ENCODE measurements at regions not wholly inside any gene's neighbourhood (a gene's known extent, or its start where the extent isn't known, plus 50 kb on each side); places are given as distances from the start of the nearest gene placed in this dataset.

DNA sequence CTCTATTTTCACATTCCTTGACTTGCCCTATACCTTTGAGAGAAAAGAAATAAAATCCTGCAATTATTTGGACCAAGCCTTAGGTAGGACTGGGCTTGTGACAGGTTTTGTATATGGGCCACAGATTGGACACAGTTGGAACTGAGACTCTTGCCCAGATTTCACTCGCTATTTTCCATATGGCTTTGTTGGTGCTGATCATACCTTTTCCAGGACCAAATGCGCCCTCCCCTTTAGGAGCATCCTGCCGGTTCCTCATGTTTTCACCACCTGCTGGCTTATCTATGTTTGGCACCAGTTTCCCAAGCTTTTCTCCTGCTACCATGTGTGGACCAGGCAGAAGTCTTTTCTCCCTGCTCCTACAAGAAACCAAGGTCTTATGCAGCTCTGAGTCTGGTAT, 494.9 kb downstream of the EPHA4 start:
- no peak for DNase-seq

- no peak for DNase-seq
These were observed 494.3 kb downstream of the EPHA4 start for GRCh38 chr2:221077799-221078198.

DNA sequence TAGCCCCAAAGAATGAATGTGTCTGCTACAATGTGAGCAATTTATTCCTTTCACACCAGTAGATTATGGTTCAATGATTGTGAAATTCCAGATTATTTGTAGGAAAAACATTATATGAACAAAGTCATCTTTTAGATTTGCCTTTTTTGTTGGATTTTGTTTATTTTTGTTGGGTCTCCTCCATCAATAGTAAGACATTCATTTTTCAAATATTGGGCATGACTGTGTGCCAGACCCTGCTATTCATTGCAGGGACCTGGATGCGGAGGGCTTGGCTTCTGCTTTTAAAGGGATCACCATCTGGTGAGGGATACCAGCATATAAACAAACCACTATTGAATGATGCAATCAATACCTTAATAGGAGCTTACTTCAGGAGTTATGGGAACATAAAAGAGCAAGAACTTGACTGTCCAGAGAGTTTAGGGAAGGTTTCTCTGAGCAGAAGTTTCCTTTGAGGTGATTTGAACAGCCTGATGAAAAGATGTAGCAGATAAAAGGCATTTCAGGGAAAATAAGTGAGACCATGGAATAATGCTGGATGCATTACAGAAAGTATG, 486.7 kb downstream of the EPHA4 start:
- DNase-seq: no peak

- no peak for DNase-seq
These were observed 486.2 kb downstream of the EPHA4 start for GRCh38 chr2:221085936-221086335.

- DNase-seq: no peak
These were observed 484.3 kb downstream of the EPHA4 start for GRCh38 chr2:221087779-221088178.

DNA sequence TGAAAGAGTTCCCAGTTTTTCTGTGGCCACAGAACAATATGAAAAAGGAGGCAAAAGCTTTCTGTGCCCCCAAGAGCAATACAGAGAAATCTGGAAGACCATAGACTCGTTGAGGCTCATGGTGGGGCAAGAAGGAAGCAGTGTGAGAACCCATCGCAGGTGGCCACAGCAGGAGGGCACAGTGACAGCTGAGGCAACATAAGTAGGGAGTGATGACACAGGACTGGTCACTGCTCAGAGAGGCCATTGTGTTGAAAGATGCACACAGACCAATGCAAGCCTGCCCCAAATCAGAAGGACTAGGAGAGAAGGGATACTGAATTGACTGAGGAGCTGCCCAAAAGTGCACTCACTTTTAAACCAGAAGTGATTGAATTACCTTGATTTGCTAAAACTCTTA, 483.6 kb downstream of the EPHA4 start:
- no peak for DNase-seq

DNA sequence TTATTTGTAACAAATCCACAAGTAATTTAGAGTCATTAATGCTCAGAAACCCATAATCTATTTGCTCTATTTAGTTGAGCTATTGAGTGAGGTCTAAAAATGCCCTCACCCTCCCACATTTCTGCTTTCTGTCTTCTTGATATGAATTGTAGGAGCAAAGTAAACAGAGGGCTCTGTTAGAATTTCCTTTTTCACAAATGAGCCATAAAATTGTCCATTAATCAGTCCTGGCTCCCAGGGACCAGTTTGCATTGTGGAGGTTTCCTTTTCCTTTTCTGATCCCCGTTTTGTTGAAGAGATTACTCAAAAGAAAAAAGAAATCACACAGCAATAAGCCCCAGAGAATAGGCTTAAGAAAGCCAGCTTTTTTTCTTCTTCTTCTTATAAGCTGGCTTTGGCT, 476.7 kb downstream of the EPHA4 start:
- no peak for DNase-seq

GRCh38 chr2:221096706-221097567, 475.2 kb downstream of the EPHA4 start:
- DNase-seq: no peak

GRCh38 chr2:221097568-221097915, 474.6 kb downstream of the EPHA4 start:
- DNase-seq: no peak

- DNase-seq: no peak
These were observed 474.2 kb downstream of the EPHA4 start for GRCh38 chr2:221097949-221098348.

GRCh38 chr2:221100467-221101089, 471.5 kb downstream of the EPHA4 start:
- DNase-seq: no peak

DNA sequence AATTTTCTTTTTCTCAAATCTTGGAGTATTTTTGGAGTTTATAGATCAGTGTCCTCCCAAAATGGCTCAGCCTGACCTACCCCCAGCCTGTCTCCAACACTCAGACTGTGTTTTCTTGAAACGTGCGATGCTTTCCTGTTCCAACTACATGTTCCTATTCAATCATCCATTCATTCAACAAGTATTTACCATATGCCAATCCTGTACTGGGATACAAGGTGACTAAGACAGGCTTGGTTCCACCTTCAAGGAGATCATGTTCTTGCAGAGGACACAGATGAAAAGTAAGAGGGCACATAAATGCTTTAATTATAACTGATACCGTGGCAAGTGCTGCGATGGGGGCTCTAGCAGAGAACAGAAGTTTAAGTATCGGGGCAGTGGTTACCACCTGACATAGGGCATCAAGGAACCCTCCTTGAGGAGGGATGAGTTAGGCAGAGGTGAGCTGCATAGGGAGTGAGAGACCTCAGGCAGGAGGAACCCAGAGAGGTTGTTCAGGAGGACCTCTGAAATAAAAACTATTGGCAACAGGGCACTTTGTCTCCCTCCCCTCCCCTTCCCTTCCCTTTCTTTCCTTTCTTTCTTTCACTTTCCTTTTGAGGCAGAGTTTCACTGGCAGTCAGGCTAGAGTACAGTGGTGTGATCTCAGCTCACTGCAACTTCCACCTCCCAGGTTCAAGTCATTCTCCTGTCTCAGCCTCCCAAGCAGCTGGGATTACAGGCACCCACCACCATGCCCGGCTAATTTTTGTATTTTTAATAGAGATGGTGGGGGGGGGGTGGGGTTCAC, 469.0 kb downstream of the EPHA4 start:
- DNase-seq: no peak

DNA sequence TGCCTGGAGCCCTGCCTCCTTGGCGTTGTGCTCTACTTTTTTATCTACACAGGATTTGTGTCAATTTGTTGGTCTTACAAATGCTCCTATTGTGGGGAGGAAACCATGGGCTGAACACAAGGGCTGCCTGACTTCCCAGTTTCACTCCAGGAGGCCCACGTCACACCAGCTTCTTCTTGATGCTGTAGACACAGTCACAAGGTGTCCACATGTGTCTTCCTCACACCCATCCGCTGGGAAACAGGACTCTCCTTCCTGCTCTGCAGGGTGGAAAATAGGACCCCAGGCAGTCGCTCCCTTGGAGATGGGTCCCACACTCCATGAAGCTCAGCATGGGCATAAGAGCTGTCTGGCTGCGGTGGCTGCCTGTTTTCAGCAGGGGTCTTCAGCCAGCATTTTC, 468.2 kb downstream of the EPHA4 start:
- peak; percentile 11 for DNase-seq

- DNase-seq: peak; percentile 69
These were observed 467.7 kb downstream of the EPHA4 start for GRCh38 chr2:221104361-221104811.

DNA sequence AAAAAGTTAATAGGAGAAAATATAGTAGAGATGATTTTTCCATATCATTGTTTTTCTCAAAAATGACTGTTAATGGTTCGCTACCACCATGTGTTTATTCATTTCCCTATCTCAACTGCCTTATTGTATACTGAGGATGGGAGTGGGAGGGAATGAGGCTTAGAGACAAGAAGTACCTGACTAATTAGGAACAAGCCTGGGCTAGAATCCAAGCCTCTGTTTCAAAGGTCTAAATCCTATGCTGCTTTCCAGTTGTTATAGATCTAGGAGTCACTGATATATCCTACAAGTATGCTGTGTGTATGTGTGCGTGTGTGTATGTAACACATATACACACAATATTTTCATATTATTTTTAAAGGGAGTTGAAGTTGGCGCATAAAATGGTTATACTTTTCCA, 465.9 kb downstream of the EPHA4 start:
- DNase-seq: no peak

DNA sequence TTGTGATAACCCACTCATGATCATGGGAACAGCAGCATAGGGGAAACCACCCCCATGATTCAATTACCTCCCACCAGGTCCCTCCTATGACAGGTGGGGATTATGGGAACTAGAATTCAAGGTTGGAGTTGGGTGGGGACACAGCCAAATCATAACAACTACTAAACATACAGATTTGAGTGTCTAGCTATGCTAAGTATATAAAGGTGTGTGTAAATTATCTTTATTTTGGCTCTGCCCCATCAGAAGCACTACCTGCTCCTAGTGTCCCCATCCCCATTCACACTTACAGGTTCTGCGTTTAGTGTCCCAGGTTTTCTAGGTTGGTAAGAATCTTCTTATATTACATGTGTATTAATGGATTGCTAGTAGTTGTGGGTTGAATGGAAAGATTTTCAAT, 464.7 kb downstream of the EPHA4 start:
- no peak for DNase-seq

- no peak for DNase-seq
These were observed 462.6 kb downstream of the EPHA4 start for GRCh38 chr2:221109552-221109951.

- no peak for DNase-seq
These were observed 460.4 kb downstream of the EPHA4 start for GRCh38 chr2:221111739-221112138.

GRCh38 chr2:221112744-221113143, 459.4 kb downstream of the EPHA4 start:
- no peak for DNase-seq

DNA sequence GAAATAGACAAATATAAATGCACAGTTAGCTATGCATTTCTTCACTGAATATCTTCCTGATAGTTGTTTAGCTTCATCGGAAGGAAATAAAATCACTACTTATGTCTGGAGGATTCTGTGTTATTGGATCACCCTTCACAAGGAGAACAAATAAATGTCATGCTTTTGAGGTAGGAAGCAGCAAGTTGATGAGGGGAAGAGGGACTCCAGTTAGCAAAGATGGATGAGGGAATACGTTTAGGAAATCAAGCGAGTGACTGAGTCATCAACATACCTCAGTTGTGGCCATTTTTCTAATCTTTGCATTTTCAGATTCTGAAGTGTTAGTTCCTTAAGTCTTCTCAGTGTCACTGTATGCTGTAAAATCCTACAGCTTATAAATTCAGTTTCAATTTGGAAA, 456.2 kb downstream of the EPHA4 start:
- DNase-seq: no peak

GRCh38 chr2:221120643-221121042, 451.5 kb downstream of the EPHA4 start:
- no peak for DNase-seq

GRCh38 chr2:221123396-221123795, 448.7 kb downstream of the EPHA4 start:
- no peak for DNase-seq

All from hindlimb muscle (tissue), 1 donor.